ENCODE measurements at regions not wholly inside any gene's neighbourhood (a gene's known extent, or its start where the extent isn't known, plus 50 kb on each side); places are given as distances from the start of the nearest gene placed in this dataset.

DNA sequence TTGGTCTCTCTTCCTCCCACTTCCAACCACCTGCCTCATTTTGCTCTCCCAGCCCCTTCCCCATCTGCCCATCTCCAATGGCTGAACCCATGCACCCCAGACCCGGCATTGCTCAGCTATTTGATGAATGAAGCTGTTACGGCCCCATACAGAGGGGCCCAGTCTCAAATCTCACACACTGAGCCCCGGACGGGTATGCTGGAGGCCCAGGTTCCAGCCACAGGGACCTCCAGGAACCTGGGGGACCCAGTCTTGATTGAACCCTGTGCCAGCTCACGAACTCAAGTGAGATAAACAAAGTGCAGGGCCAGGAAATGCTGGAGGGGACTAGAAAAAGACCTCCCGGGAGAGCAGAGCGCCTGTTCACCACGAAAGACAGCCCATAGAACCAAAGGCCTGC, 63.4 kb upstream of the TEX51 start:
- intact Hi-C loops (cut with DNase I) = no loop called here
- WGBS = 91% methylated on average over 8 of the region's 8 CpGs
- no peaks in the 10 kb centered on the region for H3K4me1 ChIP-seq (replicated peaks)
- no peak overlapping the region for H3K27ac ChIP-seq
- no peaks in the 10 kb centered on the region for H3K9me3 ChIP-seq
- no peak for TF ChIP-seq POLR2AphosphoS5 (IDR thresholded peaks at IDR 0.05)
- TF ChIP-seq POLR2A (IDR thresholded peaks at IDR 0.05) = no peak
- TF ChIP-seq, protein P1, sequence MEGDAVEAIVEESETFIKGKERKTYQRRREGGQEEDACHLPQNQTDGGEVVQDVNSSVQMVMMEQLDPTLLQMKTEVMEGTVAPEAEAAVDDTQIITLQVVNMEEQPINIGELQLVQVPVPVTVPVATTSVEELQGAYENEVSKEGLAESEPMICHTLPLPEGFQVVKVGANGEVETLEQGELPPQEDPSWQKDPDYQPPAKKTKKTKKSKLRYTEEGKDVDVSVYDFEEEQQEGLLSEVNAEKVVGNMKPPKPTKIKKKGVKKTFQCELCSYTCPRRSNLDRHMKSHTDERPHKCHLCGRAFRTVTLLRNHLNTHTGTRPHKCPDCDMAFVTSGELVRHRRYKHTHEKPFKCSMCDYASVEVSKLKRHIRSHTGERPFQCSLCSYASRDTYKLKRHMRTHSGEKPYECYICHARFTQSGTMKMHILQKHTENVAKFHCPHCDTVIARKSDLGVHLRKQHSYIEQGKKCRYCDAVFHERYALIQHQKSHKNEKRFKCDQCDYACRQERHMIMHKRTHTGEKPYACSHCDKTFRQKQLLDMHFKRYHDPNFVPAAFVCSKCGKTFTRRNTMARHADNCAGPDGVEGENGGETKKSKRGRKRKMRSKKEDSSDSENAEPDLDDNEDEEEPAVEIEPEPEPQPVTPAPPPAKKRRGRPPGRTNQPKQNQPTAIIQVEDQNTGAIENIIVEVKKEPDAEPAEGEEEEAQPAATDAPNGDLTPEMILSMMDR (IDR thresholded peaks at IDR 0.05) = no peak
- H3K36me3 ChIP-seq = no peaks in the 10 kb centered on the region
- no peak for DNase-seq (ENCODE audit: low spot score)
- H3K27me3 ChIP-seq (replicated peaks; ENCODE audit: insufficient read depth) = no peaks in the 10 kb centered on the region
- H3K4me3 ChIP-seq = no peak overlapping the region

DNA sequence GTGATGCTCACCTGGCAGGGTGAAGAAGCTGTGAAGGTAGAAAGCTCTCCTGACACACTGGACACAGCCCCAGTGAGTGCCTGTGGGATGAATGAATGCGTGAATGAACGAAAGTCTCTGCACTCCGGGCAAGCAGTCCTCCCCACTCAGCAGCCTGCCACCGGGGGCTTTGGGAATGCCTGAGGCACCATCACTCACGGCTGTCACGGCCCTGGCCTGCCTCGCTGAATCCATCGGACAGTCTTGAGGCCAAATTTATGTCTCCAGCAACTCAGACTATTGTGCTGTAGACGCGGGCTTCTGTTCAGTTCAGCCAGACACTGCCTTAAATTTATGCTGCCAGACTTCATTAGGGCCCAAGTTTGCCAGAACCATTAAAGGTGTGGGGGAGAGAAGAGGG, 62.9 kb upstream of the TEX51 start:
- DNase-seq (ENCODE audit: low spot score) = no peak
- TF ChIP-seq POLR2AphosphoS5 (IDR thresholded peaks at IDR 0.05) (no peak), POLR2A (IDR thresholded peaks at IDR 0.05) (no peak)
- TF ChIP-seq, protein P1 (IDR thresholded peaks at IDR 0.05) = no peak
- Histone ChIP-seq H3K27me3 (replicated peaks; ENCODE audit: insufficient read depth) (no peaks in the 10 kb centered on the region), H3K36me3 (no peaks in the 10 kb centered on the region), H3K9me3 (no peaks in the 10 kb centered on the region), H3K4me1 (replicated peaks) (no peaks in the 10 kb centered on the region), H3K27ac (no peak overlapping the region), H3K4me3 (no peak overlapping the region)
- intact Hi-C loops (cut with DNase I) = no loop called here
- 72% methylated on average over 10 of the region's 10 CpGs for WGBS

DNA sequence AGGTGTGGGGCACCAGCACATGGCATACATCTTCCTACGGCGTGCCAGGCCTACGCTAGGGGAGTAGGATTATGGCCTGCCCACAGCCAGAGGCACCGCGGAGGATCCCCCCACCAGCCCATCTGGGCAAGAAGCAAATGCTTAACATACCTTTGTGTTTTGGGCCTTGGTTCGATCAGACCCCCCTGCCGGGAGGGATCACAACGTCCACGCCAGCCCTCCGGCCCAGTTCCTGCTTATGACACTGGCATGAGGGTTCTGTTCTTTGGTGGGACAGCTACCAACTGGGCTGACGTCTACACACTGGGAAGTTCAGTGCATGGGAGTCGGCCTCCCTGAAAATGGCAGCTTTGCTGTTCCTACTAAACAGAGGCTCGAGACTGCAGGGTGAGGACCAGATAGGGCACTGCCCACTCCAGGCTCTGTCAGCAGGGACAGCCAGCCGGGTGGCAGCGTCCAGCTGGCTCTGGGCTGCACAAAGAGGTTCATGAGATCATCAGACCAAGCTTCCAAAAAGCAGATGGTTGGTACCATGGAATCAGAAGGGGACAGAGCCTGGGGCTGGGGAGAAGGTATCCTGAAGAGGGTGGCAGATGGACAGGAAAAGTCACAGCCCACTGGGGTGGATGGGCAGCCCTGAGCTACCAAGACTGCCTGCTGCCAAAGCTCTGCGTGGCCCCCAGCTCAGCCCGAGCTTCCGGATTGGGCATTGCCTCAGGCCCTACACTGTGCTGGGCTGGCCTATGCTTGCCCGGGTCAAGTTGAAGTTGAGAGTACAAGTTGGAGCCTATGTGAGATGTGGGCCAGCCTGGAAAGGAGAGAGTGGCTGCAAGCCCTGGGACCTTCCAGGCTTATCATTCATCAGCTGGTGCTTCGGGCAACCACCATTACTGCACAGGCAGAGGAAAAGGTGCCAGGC, 61.7 kb upstream of the TEX51 start:
- Histone ChIP-seq H3K4me3 (no peak overlapping the region), H3K27me3 (replicated peaks; ENCODE audit: insufficient read depth) (no peaks in the 10 kb centered on the region), H3K27ac (no peak overlapping the region), H3K4me1 (replicated peaks) (no peaks in the 10 kb centered on the region), H3K9me3 (no peaks in the 10 kb centered on the region), H3K36me3 (no peaks in the 10 kb centered on the region)
- peak; percentile 2 for DNase-seq (ENCODE audit: low spot score)
- intact Hi-C loops (cut with DNase I) = no loop called here
- TF ChIP-seq, protein P1 (IDR thresholded peaks at IDR 0.05) = no peak
- TF ChIP-seq POLR2A (IDR thresholded peaks at IDR 0.05) (no peak), POLR2AphosphoS5 (IDR thresholded peaks at IDR 0.05) (no peak)
- WGBS = 88% methylated on average over 20 of the region's 20 CpGs

DNA sequence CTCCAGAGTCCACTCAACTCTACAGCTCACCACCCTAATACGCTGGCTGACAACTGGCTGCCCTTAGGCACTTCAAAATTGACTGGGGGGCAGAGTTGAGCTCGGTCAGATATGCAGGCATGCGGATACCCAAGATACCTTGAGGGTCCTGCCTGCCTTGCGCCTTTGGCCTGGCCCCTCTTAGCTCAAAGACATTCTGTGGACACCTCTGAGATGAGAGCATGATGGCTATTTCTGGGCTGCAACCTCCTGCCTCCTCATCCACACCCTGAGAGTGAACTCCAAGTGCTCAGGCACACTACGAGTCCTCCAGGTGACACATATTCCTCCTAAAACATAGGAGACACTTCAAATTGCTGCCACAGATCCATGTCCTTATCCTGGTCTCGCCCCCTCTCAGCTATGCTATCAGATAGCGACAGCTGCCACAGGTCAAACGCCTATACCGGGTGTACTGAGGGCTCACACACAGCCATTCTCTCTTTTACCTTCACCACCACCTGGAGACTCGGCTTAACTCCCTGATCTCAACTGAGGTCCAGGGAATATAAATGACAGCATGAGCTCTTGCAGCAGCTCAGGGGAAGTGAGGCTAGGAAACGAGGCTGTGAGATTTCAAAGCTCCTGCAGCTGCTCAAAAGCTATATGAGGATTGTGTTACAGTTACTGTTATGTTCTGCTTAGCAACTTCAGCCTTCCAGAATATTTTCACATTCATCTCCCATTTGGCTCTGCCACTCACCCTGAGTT, 60.5 kb upstream of the TEX51 start:
- no peaks in the 10 kb centered on the region for H3K27me3 ChIP-seq (replicated peaks; ENCODE audit: insufficient read depth)
- H3K27ac ChIP-seq = no peak overlapping the region
- H3K9me3 ChIP-seq = no peaks in the 10 kb centered on the region
- no peaks in the 10 kb centered on the region for H3K36me3 ChIP-seq
- H3K4me1 ChIP-seq (replicated peaks) = no peaks in the 10 kb centered on the region
- no peak for DNase-seq (ENCODE audit: low spot score)
- 68% methylated on average over 11 of the region's 11 CpGs for WGBS
- intact Hi-C loops (cut with DNase I) = no loop called here
- no peak overlapping the region for H3K4me3 ChIP-seq
- TF ChIP-seq POLR2AphosphoS5 (IDR thresholded peaks at IDR 0.05) (no peak), POLR2A (IDR thresholded peaks at IDR 0.05) (no peak)
- TF ChIP-seq, protein P1 (IDR thresholded peaks at IDR 0.05) = no peak

Data from prostate gland (tissue), 2 donors.